GM18511 (cell line): ENCODE measurements at regions not wholly inside any gene's neighbourhood (a gene's known extent, or its start where the extent isn't known, plus 50 kb on each side); places are given as distances from the start of the nearest gene placed in this dataset.

Source experiments
- ATAC-seq: cut with Tn5 transposase; IDR thresholded peaks from one replicate; pipeline ENCODE4 v1.9.1; 2021; ENCODE audit warnings: mild to moderate bottlenecking, moderate library complexity; ENCODE audit not compliant: unreplicated experiment

DNA sequence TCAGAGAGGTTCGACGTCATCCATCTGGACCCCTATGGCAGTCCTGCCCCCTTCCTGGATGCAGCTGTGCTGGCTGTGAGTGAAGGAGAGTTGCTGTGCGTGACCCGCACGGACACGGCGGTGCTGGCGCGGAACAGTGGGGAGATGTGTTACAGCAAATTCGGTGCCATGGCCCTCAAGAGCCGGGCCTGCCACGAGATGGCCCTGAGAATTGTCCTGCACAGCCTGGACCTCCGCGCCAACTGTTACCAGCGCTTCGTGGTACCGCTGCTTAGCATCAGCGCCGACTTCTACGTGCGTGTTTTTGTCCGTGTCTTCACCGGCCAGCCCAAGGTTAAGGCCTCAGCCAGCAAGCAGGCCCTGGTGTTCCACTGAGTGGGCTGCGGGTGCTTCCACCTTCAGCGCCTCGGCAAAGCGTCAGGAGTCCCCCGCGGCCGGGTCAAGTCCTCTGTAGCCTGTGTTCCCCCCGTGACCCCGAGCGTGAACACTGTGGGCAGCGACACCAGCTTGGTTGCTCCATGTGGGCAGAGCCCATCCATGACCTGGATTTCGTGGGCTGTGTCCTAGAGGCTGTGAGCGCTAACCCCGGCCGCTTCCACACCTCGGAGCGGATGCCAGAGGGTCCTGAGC, 186.7 kb upstream of the SLITRK2 start:
- no peak for ATAC-seq

DNA sequence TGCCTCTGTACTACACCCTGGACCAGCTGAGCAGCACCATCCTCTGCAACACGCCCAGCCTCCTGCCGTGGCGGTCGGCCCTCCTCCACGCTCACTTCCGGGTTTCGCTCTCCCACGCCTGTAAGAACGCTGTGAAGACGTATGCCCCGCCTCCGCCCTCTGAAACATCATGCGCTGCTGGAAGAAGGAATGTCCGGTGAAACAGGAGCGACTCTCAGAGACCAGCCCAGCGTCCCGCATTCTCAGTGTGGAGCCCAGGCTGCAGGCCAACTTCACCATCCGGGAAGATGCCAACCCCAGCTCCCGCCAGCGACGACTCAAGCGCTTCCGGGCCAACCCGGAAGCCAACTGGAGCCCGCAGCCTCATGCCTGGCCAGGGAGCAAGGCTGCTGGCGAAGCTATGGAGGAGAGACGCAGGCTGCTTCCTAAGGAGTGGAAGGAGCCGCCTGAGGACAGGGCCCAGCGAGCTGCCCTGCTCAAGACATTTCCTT, 186.1 kb upstream of the SLITRK2 start:
- no peak for ATAC-seq

DNA sequence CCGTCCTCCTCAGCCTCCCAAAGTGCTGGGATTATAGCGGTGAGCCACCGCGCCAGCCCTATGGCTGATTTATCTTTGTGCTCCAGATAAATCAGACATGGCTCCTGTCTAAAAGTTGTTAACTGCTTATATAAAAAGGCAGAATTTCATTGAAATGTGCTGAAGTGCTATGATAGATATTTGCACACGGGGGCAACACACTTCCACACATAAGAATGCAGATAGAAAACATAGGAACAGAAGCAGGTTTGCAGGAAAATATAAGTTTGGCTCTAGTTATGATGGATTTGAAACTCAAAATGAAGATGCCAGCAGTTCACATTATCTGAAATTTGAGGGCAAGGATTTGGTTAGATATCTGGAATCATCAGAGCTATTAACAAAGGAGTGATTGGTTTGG, 163.1 kb upstream of the SLITRK2 start:
- no peak for ATAC-seq

DNA sequence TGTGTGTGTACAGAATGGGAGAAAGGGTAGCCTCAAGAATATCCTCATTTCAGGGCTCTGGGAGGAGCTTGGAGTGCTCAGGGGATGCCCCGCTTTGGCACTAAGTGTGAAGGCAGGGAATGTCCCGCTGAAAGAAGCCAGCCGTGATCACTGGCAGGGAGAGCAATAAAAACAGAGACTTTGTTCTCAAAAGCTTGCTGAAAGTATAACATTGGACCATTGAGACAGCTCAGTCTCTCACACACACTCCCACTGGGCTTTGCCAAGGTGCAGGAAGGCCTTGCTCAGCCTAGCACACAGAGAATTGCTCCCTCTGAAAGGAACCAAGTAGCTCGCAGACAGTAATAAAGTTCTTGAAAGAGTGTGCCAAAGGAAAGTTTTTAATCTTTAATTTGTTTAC, 143.8 kb upstream of the SLITRK2 start:
- no peak for ATAC-seq

DNA sequence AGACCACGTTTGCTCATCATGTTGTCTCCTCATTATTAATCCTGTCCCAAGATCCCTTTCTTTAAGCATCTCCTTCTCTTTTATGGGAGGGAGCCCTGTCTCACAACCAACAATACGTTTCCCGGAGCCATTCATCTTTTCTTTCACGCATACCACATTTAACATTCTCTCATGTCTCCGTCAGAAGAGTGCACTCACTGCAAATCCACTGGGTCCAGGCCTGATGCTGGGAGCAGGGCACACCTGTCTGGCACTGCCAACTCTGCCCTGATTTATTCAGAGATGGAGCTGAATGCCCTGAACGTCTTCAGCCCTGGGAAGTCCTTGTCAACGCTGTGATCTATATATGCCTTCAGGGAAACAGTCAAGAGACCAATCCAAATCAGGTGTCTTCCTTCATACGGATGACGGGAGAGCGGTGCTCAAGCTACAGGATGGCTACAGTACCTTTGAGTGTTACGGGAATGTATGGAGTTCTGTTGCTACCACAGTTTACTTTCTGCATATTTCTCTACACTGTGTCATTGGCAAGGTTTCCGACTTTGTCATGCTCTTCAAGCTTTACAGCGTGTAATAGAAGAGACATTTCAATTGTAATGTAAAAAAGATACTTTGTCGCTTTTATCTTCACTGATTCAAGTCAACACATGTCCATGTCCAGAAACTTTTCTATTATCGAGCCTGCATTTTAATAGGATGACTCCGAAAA, 140.4 kb upstream of the SLITRK2 start:
- no peak for ATAC-seq

DNA sequence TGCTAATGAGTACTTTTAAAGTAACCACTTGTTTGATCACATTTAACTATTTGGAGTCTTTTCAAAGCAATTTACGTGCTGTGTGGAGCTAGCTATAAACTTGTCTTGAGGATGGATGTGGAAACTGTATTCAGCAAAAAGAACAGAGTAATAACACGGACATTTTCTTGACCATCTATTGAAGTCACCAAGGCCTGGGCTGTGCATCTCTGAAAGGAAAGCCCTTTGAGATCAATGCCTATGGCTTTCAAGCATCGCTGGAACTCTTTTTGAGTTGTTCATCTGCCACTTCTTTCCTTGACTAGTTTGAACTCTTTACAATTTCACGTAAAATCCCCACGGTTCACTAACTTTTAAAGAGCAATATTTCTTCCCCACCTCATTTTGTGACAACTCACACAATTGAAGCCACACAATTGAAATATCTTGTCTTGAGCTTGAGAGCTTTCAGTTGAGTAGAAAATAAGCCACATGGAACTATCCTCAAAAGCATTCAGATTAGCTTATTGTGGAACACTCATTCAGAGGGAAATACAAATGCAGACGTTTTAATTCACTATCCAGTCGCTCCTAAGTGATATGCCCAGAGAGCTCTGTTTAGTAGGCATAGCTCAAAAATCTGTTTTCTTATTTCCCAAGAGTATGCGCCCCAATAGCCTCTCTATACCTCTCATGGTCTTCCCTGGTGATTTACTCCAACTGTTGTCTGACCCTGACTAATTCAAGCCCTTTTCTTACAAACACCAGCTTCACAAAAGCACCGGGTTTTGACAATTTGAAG, 134.9 kb upstream of the SLITRK2 start:
- no peak for ATAC-seq

DNA sequence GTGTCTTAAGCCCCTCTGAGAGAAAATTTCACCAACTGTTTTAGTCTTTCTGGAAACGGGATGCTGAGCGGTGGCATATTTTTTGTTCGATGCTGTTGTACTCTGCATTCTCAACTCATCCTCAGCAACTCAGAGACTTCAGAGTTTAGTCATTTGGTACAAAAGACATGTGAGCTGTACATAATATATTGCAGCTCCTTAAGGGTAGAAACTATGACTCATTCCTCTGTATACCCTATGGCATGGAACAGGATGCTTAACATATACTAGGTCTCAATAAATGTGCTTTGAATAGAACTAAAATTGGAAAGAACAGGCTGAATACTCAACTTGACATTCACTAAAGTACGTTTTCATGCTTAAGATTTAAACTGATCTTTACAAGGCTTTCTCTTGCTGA, 130.5 kb upstream of the SLITRK2 start:
- no peak for ATAC-seq

DNA sequence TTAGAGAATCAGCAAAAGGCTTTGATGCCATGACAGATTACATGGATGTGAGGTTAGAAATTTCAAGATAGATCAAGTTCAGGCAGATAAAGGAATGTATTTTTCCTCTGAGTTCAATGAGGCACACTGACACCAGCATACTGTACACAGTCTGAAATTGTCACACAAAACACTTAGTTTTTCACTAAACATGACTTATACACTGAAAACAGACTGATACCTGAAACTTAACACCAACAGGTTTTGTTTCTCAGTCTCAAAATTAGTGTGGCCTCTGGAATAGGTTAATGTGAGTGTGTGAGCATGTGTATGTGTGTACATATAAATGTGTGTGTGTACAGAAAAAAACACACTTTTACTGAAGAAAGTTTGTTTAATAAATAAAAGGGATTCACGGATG, 129.9 kb upstream of the SLITRK2 start:
- ATAC-seq = no peak

DNA sequence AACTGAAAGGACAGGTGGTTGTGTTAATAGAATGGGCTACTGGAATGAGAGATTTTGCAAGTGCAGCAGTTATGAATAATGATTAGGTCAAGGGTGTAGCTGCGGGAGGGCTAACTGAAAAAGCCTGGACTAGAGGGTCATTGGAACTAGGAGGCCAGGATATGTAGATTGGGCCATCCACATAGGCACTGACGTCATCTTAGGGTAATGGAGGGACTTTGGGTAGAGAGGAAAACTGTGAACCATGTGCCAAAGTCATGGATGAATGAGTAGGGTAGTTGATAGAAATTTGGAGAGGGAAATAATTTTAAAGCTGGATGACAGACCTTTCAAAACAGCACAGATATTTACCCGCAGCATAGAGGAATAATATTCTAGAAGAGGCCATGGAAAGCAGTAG, 123.6 kb upstream of the SLITRK2 start:
- no peak for ATAC-seq

DNA sequence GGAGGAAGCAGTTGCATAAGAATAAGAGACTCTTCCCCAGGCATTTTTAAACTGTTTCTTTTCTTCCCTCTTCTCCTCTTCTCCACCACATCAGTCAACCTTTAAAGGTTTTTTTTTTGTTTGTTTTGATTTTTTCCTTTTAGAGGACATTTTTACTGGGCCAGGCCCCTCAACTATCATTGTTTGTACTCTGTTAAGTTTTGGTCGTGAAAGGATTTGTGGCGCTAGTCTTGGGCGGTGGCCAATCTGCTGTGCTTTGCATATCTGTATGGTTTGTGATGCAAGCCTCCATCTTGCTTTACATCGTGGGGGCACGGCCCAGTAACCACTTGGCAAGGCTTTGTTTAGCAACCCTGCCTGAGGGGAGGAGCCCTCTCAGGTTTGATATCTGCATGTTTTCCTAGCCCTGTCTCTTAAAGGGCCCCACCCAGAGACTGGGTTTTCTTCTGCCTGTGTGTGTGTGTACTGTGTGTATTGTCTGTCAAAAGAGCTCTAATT, 101.9 kb upstream of the SLITRK2 start:
- no peak for ATAC-seq

DNA sequence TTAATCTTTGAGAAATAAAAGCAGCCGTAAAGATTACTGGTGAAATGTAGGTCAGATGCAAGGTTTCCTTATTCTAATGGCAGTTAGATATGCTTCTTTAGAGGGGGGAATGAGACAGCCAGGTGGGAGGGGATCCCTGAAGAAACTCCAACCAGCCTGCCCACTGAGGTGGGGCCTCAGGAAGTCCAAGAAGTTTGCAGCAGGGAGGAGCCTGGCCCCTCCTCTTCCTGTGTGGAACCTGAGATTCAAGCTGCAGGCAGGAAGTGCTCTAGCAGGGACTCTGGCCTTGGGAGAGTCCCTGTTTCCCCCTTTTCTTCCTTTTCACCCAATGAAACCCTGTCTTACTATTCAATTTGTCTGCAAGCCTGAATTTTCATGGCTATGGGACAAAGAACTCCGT, 101.4 kb upstream of the SLITRK2 start:
- ATAC-seq = no peak

DNA sequence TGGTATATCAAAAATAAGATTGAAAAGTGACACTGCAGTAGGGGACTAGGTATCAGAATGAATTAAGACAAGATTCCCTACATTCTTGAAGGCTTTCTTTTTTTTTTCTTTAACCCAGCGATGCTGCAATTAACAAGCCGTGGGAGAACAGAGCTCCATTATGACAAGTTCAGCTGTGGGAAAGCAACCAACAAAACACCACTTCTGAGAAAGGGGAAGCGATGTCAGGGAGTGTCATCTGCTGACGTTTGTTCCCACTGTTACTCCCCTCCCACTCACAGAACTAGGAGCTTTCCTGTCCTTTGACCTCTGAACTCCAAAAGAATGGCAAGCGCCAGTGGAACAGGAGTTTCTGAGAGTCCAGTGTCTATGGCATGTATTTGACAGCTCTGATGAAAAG, 90.2 kb upstream of the SLITRK2 start:
- no peak for ATAC-seq

DNA sequence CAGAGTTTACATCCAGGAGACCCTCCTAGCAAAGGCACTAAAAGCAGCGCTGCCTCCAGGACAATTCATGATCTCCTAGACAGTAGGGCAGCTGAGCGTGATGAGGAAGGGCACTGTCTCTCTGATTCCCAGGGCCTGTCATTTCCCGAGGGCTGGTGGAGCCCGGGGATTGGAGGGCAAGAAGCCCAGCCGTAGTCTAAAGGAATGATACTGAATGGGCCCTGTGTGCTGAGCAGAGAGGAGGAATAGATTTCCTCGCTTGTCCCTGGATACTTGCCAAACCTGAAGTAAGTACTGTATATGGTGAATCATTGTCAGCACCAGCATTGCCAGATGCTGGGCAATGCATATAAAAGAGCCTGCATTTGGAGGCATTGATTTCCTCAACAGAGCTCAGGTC, 88.0 kb upstream of the SLITRK2 start:
- no peak for ATAC-seq

DNA sequence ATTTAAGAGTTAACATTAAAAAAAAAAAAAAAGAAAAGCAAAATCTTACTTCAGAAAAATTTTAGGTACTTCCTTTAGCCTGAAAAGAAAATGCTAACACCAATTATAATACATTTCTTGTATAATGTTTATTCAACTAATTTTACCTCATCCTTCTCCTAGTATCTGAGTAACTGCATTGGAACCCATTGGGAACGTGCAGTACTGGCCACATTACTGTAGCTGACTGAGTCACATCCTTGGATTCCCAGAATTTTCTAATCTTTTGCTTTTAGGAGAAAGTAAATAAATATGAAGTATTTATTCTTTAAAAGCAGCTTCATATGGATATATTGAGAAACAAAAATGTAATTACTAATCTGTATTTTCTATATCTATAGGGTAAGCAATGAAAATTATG, 82.6 kb upstream of the SLITRK2 start:
- no peak for ATAC-seq

DNA sequence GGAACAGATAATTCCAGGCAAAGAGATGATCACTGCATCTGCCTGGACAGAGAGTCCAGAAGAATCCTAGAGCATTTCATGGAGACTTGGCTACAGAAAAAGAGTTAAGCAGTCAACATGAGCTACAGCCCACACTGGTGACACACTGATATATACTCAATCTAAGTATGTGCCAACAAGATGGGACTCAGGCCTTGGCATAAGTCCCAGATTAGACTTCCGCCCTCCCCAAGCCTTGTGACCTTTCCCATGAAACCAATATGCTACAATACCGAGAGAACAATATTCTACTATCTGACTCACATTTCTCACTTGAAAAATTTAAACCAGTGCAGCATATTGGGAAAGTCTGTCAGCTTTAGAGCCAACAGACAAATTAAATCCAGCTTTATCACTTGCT, 65.7 kb upstream of the SLITRK2 start:
- ATAC-seq = no peak
